ENCODE measurements at regions not wholly inside any gene's neighbourhood (a gene's known extent, or its start where the extent isn't known, plus 50 kb on each side); places are given as distances from the start of the nearest gene placed in this dataset.

- no peak for DNase-seq (ENCODE audit: low spot score)
- H3K27ac ChIP-seq: no peak overlapping the region
- no peak for TF ChIP-seq CTCF (IDR thresholded peaks at IDR 0.05)
- no peak overlapping the region for H3K4me3 ChIP-seq
These were observed 418.6 kb downstream of the TRIB2 start for GRCh38 chr2:13135369-13135768.

DNA sequence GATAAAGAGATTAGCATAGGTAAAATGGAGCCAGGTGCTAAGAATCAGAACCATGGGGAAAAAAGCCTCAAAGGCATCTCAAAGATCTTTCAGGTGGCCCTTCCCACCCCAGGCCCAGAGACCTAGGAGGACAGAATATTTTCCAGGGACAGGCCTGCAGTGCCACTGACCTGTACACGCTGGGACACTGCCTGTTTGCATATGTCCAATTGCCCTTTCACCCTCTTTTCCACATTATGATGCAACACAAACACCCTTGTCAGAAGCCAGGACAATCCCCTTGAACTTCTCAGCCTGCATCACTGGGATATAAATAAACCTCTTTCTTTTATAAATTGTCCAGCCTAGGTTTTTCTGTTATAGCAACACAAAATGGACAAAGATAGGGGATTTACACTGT, 419.1 kb downstream of the TRIB2 start:
- no peak overlapping the region for H3K27ac ChIP-seq
- no peak for TF ChIP-seq CTCF (IDR thresholded peaks at IDR 0.05)
- no peak for DNase-seq (ENCODE audit: low spot score)
- H3K4me3 ChIP-seq: no peak overlapping the region

GRCh38 chr2:13137679-13138078, 420.9 kb downstream of the TRIB2 start:
- no peak overlapping the region for H3K4me3 ChIP-seq
- DNase-seq (ENCODE audit: low spot score): no peak
- no peak for TF ChIP-seq CTCF (IDR thresholded peaks at IDR 0.05)
- H3K27ac ChIP-seq: no peak overlapping the region

GRCh38 chr2:13141315-13141714, 424.6 kb downstream of the TRIB2 start:
- no peak for DNase-seq (ENCODE audit: low spot score)
- H3K4me3 ChIP-seq: no peak overlapping the region
- no peak for TF ChIP-seq CTCF (IDR thresholded peaks at IDR 0.05)
- no peak overlapping the region for H3K27ac ChIP-seq

DNA sequence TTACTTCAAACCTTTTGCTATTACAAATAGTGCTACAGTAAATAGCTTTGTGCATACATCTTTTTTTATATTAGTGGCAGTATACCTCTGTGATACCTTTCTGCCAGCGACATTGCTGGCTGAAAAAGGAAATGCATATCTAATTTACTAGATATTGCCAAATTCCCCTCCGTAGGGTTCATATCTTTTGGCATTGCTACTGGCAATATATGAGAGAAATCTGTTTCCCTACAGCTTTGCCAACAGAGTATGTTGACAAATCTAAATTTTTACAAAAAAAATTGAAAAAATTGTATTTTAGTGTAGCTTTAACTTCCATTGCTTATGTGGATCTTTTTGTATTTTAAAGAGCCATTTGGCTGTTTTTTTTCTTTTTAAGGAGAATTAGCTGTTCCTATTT, 426.7 kb downstream of the TRIB2 start:
- H3K27ac ChIP-seq: no peak overlapping the region
- TF ChIP-seq CTCF (IDR thresholded peaks at IDR 0.05): no peak
- DNase-seq (ENCODE audit: low spot score): no peak

DNA sequence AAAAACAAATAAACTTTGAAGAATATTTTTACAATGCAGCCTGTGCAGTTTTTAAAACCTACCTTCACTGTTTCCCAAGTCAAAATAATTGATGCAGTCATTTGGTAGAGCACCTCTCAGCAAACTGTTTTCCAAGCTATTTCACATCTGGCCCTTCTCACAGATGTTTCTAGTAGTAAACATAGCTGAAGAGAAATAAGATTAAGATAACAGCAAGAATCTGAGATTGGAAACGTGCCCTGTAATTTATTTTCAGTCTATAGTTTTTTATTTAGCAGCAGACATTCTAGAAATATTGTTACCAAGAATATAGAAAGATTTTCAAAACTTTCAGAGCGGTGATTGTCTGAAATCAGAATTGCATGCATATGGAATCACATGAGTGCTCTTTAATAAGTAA, 440.2 kb downstream of the TRIB2 start:
- no peak for DNase-seq (ENCODE audit: low spot score)
- Histone ChIP-seq H3K4me3 (no peak overlapping the region), H3K27ac (no peak overlapping the region)
- TF ChIP-seq CTCF (IDR thresholded peaks at IDR 0.05): no peak

More for the DNA sequence above, 426.7 kb downstream of the TRIB2 start:
- H3K4me3 ChIP-seq: no peak overlapping the region

GRCh38 chr2:13158466-13158865, 441.7 kb downstream of the TRIB2 start:
- Histone ChIP-seq H3K4me3 (no peak overlapping the region), H3K27ac (no peak overlapping the region)
- TF ChIP-seq CTCF (IDR thresholded peaks at IDR 0.05): no peak
- no peak for DNase-seq (ENCODE audit: low spot score)

Data from coronary artery (tissue), 2 donors.